Limb (tissue), 2 donors: ENCODE measurements at regions not wholly inside any gene's neighbourhood (a gene's known extent, or its start where the extent isn't known, plus 50 kb on each side); places are given as distances from the start of the nearest gene placed in this dataset.

Experiments used
- DNase-seq, 2 donors: peaks; one replicate each; pipeline ENCODE4 v3.0.0-alpha.2; 2016; ENCODE audit errors: extremely low spot score in 2 of 2

DNA sequence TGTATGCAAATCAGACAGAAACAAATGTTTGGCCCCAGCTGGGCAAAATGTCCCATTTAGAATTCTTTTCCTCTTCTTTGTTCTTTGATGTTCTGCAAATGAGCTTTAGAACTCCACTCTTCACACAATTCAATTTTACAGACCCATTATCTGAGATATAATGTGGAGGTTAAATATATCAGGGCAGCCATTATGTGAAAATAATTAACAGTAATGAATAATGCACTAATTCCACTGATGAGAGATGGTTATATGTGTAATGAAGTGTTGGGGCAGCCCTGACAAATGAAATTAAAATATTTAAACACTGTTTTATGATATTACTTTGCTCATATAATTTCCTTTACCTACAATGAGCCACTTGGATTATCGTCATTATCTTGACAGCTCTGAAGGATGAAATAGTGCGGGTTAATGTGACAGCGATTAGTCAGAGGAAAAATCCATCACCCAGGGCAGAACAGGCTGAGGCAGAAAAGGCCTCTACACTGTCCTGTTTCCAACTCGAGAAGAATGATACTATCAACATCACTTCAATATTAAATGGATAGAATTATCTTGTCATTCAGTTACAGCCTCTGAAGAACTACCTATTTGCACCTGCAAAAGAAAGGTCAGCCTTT lies 321.1 kb downstream of the RBM26 start:
- DNase-seq = no peak

DNA sequence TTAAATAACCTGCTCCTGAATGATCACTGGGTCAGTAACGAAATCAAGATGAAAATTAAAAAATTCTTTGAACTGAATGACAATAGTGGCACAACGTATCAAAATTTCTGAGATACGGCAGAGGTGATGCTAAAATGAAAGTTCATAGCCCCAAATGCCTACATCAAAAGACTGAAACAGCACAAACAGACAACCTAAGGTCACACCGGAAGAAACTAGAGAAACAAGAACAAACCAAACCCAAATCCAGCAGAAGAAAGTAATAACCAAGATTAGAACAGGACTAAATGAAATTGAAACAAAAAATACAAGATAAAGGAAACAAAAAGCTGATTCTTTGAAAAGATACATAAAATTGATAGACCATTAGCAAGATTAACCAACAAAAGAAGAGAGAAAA lies 324.1 kb downstream of the RBM26 start:
- no peak for DNase-seq

DNA sequence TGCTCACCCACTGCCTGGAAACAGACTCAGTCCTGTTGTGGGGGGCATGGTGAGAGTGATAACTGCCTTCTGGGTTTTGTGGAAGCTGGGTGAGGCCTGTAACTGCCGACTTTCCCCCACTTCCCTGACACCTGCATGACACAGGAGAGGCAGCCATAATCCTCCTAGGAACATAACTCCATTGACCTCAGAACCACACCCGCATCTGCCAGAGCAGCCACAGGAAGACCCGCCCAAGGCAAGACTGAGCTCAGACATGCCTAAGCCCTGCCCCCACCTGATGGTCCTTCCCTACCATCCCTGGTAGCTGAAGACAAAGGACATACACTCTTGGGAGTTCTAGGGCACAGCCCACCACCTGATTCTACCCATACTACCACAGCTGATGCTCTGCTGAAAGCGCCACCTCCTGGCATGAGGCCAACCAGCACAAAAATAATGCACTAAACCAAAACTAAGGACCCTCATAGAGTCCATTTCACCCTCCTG lies 326.7 kb downstream of the RBM26 start:
- no peak for DNase-seq

DNA sequence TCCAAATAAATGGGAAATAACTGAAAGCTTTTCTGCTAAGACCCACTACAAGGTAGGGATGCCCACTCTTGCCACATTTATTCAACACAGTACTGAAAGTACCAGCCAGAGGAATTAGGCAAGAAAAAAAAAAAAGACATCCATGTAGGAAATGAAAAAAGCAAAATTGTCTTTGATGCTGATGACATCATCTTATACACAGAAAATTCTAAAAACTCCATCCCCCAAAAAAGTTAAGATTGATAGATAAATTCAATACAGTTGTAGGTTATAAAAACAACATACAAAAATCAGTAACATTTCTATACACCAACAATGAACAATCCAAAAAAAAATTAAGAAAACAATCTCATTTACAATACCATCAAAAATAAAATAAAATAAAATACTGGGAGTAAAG lies 330.4 kb downstream of the RBM26 start:
- DNase-seq = no peak

DNA sequence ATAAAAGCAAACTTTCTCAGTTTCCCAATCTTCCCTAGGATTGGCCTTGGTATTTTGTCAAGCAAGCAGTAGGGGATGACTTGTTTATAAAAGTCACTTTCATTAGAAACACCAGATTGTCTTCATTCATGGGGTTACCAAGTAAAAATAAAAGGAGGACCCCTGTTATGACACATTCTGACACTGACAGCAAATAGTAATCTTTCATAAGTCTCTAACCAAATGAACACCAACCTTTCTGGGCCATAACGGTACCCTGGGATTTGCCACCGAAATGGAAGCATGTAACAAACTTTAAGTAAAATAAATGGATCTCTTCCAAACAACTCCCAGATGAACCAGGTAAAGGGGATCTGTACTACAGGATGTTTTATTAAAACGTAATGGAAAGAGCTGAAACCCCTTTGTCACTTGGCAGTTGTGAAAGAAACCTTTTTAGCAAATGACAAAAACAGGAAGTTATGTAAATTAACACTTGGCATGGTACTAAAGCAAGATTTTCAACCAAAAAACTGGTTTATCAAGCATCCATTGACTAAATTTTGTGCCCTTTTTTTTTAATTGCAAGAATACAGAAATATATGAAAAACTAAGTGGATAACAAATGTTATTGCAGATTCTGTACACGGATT lies 335.6 kb downstream of the RBM26 start:
- no peak for DNase-seq

DNA sequence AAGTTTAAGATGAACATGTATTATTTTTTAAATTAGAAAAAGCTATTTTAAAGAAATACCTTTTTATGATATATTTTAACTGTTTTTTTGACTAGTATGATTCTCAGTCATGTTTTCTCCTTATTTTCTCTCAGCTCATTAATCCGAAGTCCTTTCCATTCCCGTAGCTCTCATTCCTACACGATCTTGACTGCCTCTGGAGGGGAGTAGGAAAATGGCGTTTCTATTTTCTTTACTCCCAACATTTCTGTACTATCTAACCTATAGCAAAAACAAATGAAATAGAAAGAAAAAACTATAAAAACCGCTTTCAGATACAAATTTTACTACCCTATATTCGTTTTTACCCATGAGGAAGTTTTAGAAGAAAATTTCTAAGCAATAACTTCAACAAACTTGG lies 343.8 kb downstream of the RBM26 start:
- no peak for DNase-seq

DNA sequence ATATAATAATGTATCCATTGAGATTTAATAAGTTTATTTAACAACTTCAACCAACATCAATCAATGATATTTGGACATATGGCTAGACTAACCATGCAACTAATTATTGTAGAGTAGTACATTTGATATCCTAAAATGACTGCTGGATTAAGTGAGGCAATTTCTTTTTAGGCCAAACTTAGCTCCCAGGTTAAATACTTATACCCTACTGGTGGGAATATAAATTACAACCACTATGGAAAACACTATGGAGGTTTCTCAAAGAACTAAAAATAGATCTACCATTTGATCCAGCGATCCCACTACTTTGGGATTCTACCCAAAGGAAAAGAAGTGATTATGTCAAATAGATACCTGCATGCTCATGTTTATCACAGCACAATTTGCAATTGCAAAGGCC lies 345.8 kb downstream of the RBM26 start:
- DNase-seq = no peak

DNA sequence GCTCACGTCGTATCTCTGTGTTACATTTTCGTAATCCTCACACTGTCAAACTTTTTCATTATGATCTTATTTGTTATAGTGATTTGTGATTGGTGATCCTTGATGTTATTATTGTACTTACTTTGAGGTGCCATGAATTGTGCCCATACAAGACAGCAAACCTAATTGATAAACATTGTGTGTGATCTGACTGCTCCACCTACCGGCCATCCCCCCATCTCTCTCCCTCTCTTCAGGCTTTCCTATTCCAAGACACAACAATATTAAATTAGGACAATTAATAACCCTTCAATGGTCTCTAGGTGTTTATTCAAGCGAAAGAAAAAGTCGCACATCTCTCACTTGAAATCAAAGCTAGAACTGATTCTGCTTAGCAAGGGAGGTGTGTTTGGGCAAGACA lies 349.3 kb downstream of the RBM26 start:
- DNase-seq = no peak

DNA sequence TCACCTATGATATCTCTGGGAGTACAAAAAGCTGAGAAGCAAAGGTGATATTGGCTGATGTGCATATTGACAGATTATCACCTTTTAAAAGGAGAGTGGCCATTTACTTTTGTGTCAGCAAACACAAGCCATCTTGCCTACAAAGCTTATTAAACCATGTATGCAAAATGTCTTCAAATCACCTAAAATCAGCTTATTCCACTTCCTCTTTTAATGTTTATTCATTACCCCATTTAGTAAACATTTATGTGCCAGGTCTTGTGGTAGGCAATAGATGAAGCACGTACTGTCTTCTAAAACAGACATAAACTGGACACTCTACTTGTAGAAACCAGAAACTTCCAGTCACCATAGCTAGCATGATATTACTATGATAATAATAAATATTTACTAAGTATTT lies 354.6 kb downstream of the RBM26 start:
- DNase-seq = no peak

DNA sequence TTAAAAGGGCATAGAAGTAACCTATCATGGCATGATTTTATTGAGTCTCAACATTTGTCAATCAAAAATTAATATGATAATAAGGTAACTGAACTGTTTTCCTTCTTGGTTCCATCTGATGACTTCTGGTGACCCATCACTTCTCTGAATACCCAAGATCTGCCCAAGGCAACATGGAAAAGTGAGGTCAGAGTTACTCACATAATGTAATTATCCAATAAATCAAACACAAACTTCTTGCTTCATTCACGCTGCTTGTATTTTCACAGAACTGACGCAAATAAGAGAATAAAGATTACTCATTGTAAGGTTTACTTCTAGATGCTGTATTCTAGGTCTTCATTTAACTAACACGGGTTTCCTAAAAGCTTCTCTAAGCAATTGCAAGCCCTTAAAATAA lies 361.6 kb downstream of the RBM26 start:
- no peak for DNase-seq

DNA sequence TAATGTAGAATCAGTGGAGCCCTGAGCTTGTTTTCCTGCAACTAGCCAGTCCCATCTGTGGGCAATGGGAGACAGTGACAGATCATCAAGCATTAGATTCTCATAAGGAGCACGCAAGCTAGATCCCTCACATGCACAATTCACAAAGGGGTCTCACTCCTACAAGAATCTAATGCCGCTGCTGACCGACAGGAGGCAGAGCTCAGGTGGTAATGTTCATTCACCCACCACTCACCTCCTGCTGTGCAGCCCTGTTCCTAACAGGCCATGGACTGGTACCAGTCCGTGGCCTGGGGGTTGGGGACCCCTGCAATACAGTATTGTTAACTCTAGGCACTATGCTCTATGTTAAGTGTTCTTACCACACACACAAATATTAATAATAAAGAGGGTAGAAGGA lies 362.8 kb downstream of the RBM26 start:
- no peak for DNase-seq

DNA sequence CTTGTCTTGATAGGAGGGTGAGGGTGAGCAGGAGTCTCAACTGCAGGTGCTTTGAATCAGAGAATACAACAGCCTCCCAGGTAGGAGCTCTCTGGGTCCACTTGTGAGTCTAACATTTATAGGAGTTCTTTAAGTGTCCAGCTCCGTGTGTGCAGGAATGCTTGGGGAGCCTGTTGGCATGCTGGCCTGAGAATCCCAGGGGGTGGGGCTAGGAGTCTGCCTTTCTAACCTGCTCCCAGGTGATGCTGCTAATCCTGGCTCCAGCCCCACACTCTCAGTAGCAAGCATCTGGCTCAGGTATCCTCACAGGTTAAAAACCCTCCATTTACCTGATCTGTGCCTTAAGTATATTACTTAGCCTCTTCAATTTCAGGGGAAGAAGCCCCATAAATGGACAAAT lies 368.9 kb downstream of the RBM26 start:
- DNase-seq = no peak

DNA sequence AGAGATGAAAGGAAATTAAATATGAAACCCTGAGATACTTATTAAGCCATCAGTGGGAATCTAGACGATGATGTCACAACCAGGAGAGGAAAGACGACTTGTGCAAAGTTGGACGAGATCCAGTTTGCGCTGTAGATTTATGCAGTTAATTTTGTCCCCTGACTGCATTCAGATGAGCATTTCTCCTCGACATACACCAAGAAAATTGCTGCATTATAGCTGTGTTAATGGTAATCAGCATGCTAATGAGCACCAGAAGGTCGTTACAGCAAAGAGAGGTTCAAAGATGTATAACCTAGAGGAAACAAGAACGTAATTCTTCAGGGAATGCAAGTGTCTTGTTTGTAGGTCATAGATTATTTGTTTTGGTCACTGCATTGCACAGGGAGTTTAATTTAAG lies 371.7 kb downstream of the RBM26 start:
- no peak for DNase-seq

DNA sequence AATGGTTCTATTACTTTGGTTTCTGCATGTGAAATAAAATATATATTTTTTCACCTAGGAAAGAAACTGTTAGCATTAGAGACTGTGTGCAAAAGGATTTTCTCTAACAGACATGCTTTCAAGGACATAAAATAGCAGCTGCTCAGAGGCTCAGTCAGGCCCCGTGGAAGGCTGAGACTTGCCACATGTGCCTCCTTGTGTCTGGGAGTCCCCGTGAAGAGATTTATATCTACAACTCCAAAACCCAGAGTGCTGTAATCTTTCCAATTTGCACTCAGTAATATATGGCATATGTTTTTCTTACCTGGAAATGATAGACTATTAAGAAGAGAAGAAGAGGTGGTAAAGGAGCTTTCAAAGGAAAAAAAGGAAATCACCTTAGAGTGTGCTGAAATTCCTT lies 371.6 kb upstream of the OBI1 start:
- no peak for DNase-seq

DNA sequence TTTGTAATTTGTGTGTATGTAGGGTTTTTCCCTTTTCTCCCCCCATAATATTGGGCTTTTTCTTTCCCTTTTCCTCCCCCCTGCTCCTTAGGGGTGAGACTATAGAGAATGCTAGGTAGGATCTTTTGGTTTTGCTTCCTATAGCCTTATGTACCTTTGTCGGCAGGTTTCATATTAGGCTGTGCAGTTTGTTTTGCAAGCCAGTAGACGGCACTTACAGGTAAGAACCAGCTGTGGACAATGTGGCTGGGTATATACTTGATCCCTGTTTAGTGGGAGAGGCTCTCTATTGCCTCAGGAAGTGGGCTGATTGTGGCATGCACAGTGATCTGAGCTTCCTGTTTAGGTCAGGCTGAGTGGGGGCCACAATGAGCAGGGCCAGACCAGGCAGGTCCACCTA lies 359.2 kb upstream of the OBI1 start:
- DNase-seq = no peak

DNA sequence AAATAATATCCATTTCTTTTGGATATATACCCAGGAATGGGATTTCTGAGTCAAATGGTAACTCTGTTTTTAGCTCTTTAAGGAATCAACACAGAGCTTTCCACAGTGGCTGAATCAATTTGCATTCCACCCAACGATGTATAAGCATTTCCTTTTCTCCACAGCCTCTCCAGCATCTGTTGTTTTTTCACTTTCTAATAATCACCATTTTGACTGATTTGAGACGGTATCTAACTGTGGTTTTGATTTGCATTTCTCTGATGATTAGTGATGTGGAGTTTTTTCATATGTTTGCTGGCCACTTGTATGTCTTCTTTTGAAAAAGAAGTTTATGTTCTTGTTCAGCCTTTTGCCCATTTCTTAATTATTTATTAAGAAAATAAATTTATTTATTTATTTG lies 352.2 kb upstream of the OBI1 start:
- no peak for DNase-seq

DNA sequence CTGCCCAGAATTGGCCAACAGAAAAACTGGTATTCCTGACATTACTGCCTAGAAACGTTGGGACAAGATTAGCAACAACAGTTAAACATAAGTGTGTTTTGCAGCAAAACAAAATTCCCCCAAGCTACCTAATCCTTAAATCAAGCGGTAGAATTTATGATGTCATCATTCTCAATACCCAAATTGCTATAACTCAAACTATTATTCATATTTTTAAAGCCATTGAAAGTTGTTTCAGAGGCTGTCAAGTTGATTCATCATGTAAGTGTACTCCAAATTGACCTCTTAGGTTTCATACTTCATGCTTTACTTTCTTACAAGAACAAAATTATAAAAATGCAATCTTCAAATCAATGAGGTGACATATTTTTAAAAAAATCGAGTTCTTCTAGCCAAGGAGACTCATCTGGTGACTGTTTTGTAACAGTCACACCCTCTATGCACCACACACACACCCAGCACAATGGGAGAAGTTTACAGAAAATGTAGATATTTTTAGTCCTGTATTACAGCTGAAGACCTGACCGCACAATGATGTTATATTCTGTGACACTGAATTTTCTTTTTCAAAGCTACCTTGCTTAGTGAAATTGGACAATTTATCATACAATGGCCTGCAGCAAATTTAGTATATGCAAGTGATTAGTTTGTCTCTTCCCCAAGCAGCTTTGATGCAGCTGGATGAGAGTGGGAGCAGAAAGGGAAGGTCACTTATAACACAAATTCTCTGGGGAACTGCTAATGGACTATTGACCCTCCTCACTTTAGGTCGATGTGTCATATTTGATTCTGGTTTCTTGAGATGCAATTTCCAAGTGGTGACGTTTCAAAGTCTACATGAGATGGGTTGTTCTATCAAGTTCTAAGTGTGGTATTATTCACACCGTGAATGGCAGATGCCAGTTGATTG lies 345.3 kb upstream of the OBI1 start:
- DNase-seq = no peak

DNA sequence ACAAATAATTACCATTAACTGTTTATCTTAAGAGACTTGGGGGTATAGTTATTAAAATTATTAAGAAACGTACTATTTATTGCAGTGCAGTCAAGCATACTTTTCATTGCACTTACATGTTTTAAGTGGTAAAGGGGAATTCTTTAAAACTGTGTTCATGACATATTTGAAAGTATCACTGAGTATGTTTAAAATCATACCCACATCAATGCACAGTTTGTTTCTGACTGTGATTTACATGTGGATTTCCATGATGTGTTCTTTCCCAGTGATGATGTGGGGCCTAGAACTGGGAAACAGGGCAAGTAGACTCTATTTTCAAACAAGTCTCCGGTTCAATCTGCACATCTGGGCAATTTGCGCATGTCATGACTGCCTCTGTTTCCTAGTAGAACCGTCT lies 340.5 kb upstream of the OBI1 start:
- no peak for DNase-seq

DNA sequence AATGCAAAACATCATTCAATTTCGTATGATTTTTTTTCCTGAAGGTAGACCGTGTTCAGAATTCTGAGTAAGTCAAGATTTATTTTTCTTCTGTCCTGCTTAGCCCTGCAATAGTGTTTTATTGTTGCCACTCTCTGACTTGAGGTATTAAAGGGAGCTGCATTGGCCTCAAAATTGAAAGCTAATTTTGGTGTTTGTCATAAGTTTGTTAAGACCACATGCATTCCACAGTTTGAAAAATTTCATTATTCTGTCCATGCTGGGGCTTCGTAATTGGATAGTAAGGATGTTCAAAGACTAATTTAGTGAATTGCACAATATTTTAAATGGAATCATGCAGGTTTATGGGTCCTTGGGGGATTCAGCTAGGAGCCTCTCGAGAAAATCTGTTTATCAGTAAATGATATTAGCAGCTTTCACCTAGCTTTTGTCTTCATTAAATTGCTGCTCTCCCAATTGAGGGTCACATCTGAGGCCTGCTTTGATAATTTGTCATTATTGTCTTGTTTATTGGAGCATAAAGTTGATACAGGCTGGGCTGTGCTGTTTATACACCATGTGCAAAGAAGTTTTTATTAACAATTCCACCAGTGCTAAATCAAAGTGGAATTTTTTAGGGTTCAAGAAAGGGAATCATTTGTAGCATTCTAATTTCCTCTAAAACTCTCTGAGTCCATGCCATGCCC lies 339.8 kb upstream of the OBI1 start:
- no peak for DNase-seq

DNA sequence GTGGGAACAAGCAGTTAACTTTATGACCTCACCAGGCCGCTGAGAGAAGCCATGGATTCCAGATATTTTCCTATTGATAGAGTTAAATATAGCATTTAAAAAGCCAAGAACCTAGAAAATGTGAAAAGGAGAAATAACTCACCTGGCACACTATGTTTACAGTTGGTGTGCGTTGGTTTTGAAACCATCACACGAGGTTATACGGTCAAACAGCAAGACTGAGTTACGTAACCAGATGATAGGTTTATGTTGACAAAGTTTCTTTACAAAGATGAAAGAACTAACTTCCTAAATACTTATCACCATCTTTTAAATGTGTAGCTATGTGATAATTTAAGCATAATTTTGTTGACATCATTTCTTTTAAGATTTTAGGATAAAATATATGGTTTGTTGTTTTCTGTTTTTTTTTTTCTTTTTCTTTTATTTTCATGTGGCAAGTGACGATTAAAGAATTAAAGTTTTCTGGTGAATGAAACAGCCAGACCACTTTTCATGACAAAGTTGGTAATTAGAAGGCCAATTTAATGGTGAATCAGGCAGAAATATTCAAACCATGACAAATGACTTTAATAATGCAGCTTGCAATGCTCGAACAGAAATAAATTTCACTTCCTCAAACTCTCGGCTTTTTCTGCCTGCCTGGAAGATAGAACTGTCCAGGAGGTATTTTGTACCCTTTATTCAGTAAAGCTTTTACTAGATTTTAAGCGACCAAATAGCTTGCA lies 339.1 kb upstream of the OBI1 start:
- no peak for DNase-seq

DNA sequence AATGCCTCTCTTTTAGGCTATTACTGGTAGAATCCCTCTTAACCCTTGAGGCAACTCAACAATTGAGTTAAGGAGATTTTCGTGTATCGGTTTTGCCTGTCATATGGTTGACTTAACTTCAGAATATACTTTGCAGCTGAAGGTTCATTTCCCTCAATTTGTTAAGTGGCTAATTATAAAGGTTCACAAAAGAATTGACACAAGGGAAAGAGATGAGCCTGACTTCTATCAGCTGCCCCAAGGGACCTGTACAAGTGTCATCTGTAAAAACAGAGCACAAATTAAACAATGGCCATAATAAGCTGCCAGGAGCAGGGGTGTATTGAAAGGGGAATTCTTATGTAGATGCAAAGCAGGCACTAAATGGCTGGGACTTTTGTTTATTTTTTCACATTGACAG lies 334.8 kb upstream of the OBI1 start:
- DNase-seq = no peak
